CD14-positive monocyte (primary cell): ENCODE measurements at regions not wholly inside any gene's neighbourhood (a gene's known extent, or its start where the extent isn't known, plus 50 kb on each side); places are given as distances from the start of the nearest gene placed in this dataset.

Experiments used
- DNase-seq, 3 donors: peaks; one replicate each; pipeline ENCODE4 v3.0.0-alpha.2; 2011 to 2022
- H2AFZ ChIP-seq: 2 replicates; pipeline ENCODE4 v1.6.0; 2012; ENCODE audit warnings: mild to moderate bottlenecking, low read depth, low read length, inconsistent platforms; ENCODE audit not compliant: insufficient read depth, poor library complexity, severe bottlenecking
- H3K27ac ChIP-seq, 2 donors: 1 replicate in 1 of 2; 2 replicates in 1 of 2; pipeline ENCODE4 v1.5.1; 2012 to 2013; ENCODE audit warnings: low read length in 2 of 2, control low read depth in 1 of 2, inconsistent platforms in 1 of 2, low read depth in 1 of 2, mild to moderate bottlenecking in 1 of 2
- H3K27me3 ChIP-seq, 2 donors: one replicate each; pipeline versions ENCODE4 v1.6.0 to v1.6.1; 2011 to 2013; ENCODE audit warnings: low read length in 2 of 2; ENCODE audit not compliant: control insufficient read depth in 2 of 2, insufficient read depth in 2 of 2
- H3K36me3 ChIP-seq, 2 donors: replicated peaks in 1 of 2; 1 replicate in 1 of 2; 2 replicates in 1 of 2; pipeline versions ENCODE4 v1.5.1 to v1.6.1; 2012 to 2013; ENCODE audit warnings: low read length in 2 of 2, control low read depth in 1 of 2, inconsistent platforms in 1 of 2, mild to moderate bottlenecking in 1 of 2; ENCODE audit not compliant: insufficient read depth in 2 of 2, control insufficient read depth in 1 of 2
- H3K4me1 ChIP-seq, 2 donors: 1 replicate in 1 of 2; 2 replicates in 1 of 2; pipeline versions ENCODE4 v1.5.1 to v1.6.1; 2012 to 2013; ENCODE audit warnings: low read length in 2 of 2, control low read depth in 1 of 2, inconsistent platforms in 1 of 2, mild to moderate bottlenecking in 1 of 2, moderate library complexity in 1 of 2; ENCODE audit not compliant: insufficient read depth in 2 of 2, control insufficient read depth in 1 of 2
- H3K4me2 ChIP-seq: replicated peaks from 2 replicates; pipeline ENCODE3; 2012; ENCODE audit warnings: low read length, moderate library complexity, mild to moderate bottlenecking; ENCODE audit not compliant: poor library complexity, severe bottlenecking; ENCODE audit errors: extremely low read depth
- H3K4me3 ChIP-seq, 3 experiments: fragments of 200-600 bp in 1 of 3; sonication (generic) in 1 of 3; replicated peaks in 1 of 3; 1 replicate in 2 of 3; 2 replicates in 1 of 3; pipeline ENCODE4 v1.5.1; 2011 to 2013; ENCODE audit warnings: low read length in 3 of 3, mild to moderate bottlenecking in 3 of 3, control low read depth in 2 of 3, low read depth in 2 of 3, inconsistent platforms in 1 of 3, moderate library complexity in 1 of 3
- H3K79me2 ChIP-seq: 2 replicates; pipeline ENCODE4 v1.6.0; 2012; ENCODE audit warnings: mild to moderate bottlenecking, control low read depth, inconsistent platforms, low read length, moderate library complexity; ENCODE audit not compliant: insufficient read depth
- H3K9ac ChIP-seq: 2 replicates; pipeline ENCODE4 v1.6.0; 2017; ENCODE audit warnings: low read length, mild to moderate bottlenecking; ENCODE audit not compliant: insufficient read depth, poor library complexity, severe bottlenecking
- H3K9me3 ChIP-seq, 2 donors: replicated peaks in 1 of 2; 1 replicate in 1 of 2; 2 replicates in 1 of 2; pipeline versions ENCODE4 v1.5.1 to v1.6.1; 2012 to 2013; ENCODE audit warnings: low read length in 2 of 2, control low read depth in 1 of 2; ENCODE audit not compliant: control insufficient read depth in 1 of 2, insufficient read depth in 1 of 2
- H4K20me1 ChIP-seq: 2 replicates; pipeline ENCODE4 v1.6.0; 2012; ENCODE audit warnings: mild to moderate bottlenecking, low read length, control low read depth, moderate library complexity; ENCODE audit not compliant: insufficient read depth
- H3K27ac Mint-ChIP-seq, 7 donors: one replicate each; pipeline ENCODE4 v1.8.0; 2020; ENCODE audit warnings: mild to moderate bottlenecking in 7 of 7, mixed read lengths in 7 of 7, moderate library complexity in 6 of 7, inconsistent platforms in 2 of 7
- H3K27me3 Mint-ChIP-seq, 3 donors: one replicate each; pipeline ENCODE4 v1.8.0; 2021 to 2022; ENCODE audit warnings: low read depth in 3 of 3, mild to moderate bottlenecking in 3 of 3, mixed read lengths in 3 of 3, moderate library complexity in 3 of 3, inconsistent platforms in 1 of 3
- H3K36me3 Mint-ChIP-seq, 2 donors: one replicate each; pipeline ENCODE4 v1.8.0; 2020; ENCODE audit warnings: mixed read lengths in 2 of 2, inconsistent platforms in 1 of 2, mild to moderate bottlenecking in 1 of 2
- H3K4me1 Mint-ChIP-seq: one replicate; pipeline ENCODE4 v1.8.0; 2020; ENCODE audit warnings: mild to moderate bottlenecking, mixed read lengths
- H3K4me3 Mint-ChIP-seq, 2 donors: one replicate each; pipeline ENCODE4 v1.8.0; 2020; ENCODE audit warnings: mild to moderate bottlenecking in 2 of 2, mixed read lengths in 2 of 2, moderate library complexity in 1 of 2
- H3K9me3 Mint-ChIP-seq, 7 donors: one replicate each; pipeline ENCODE4 v1.8.0; 2020 to 2022; ENCODE audit warnings: mixed read lengths in 7 of 7, mild to moderate bottlenecking in 6 of 7, moderate library complexity in 6 of 7, inconsistent platforms in 2 of 7
- CTCF ChIP-seq: fragments of 200-600 bp; IDR thresholded peaks from one replicate; pipeline ENCODE4 v1.8.0; 2022; ENCODE audit warnings: antibody characterized with exemption, mild to moderate bottlenecking
- WGBS: methylation state at CpG from one replicate; pipeline ENCODE4 v1.1.5; 2013; ENCODE audit warnings: missing lambda C conversion rate; ENCODE audit not compliant: insufficient coverage; 5-methylcytosine and 5-hydroxymethylcytosine counted together
- intact Hi-C, 2 donors: fragments of 100-400 bp; cut with micrococcal nuclease; formaldehyde crosslinking; loops; one replicate each; pipeline versions ENCODE4 v1.15.0 to v1.15.1; 2023

GRCh38 chr12:75638792-75639191, 127.4 kb upstream of the KRR1 start:
- Histone ChIP-seq H3K9ac (no peak overlapping the region), H3K36me3 (no peaks in the 10 kb centered on the region), H3K27ac (no peak overlapping the region), H3K4me1 (peaks cover 0 to 6% of the 10 kb centered on the region in 2 donors), H2AFZ (no peak overlapping the region), H3K79me2 (no peaks in the 10 kb centered on the region), H3K27me3 (no peaks in the 10 kb centered on the region), H3K4me3 (no peak overlapping the region), H4K20me1 (no peaks in the 10 kb centered on the region), H3K4me2 (no peak overlapping the region), H3K9me3 (no peaks in the 10 kb centered on the region)
- WGBS = 100% methylated on average over 3 of the region's 7 CpGs
- Mint-ChIP-seq H3K27ac (no peak overlapping the region), H3K27me3 (peaks cover 1 to 3% (median 2%) of the 10 kb centered on the region in 3 donors), H3K9me3 (no peaks in the 10 kb centered on the region), H3K4me3 (no peak overlapping the region), H3K36me3 (no peaks in the 10 kb centered on the region), H3K4me1 (peaks cover 4% of the 10 kb centered on the region)
- intact Hi-C loops = no loop called here
- TF ChIP-seq CTCF = no peak
- DNase-seq = no peak

GRCh38 chr12:75636607-75637006, 125.2 kb upstream of the KRR1 start:
- no peak overlapping the region for H2AFZ ChIP-seq
- H3K79me2 ChIP-seq = no peaks in the 10 kb centered on the region
- H3K27ac ChIP-seq = no peak overlapping the region
- no peaks in the 10 kb centered on the region for H3K9me3 ChIP-seq
- H3K4me1 ChIP-seq = peaks cover 0 to 6% of the 10 kb centered on the region in 2 donors
- H3K4me2 ChIP-seq = no peak overlapping the region
- no CpG with 5 or more reads among the region's 4 CpGs for WGBS
- no peaks in the 10 kb centered on the region for H4K20me1 ChIP-seq
- Mint-ChIP-seq H3K9me3 (peaks cover 0 to 2% (median 0%) of the 10 kb centered on the region in 7 donors), H3K27me3 (peaks cover 1 to 2% (median 1%) of the 10 kb centered on the region in 3 donors), H3K4me1 (peaks cover 4% of the 10 kb centered on the region), H3K36me3 (no peaks in the 10 kb centered on the region), H3K27ac (no peak overlapping the region), H3K4me3 (no peak overlapping the region)
- H3K27me3 ChIP-seq = no peaks in the 10 kb centered on the region
- intact Hi-C loops = no loop called here
- DNase-seq = no peak
- no peak overlapping the region for H3K4me3 ChIP-seq
- H3K9ac ChIP-seq = no peak overlapping the region
- TF ChIP-seq CTCF = no peak
- no peaks in the 10 kb centered on the region for H3K36me3 ChIP-seq
